H1 (cell line): ENCODE measurements at regions not wholly inside any gene's neighbourhood (a gene's known extent, or its start where the extent isn't known, plus 50 kb on each side); places are given as distances from the start of the nearest gene placed in this dataset.

Experiments
- CBX5 ChIP-seq: fragments of 300-800, 300-1000 bp; sonication (generic); IDR thresholded peaks from 2 replicates; pipeline ENCODE4 v1.7.1; 2016; ENCODE audit warnings: antibody characterized with exemption, low read length, low read depth
- CHD7 ChIP-seq: fragments of 300-600 bp; sonication (generic); IDR thresholded peaks from 2 replicates; pipeline ENCODE4 v1.7.1; 2012; ENCODE audit warnings: low read length, moderate library complexity, mild to moderate bottlenecking, inconsistent platforms; ENCODE audit not compliant: insufficient replicate concordance
- NANOG ChIP-seq: IDR thresholded peaks from 2 replicates; pipeline ENCODE4 v1.6.1; 2011; ENCODE audit warnings: low read length, low read depth, mild to moderate bottlenecking, inconsistent platforms; ENCODE audit not compliant: insufficient read depth, poor library complexity, severe bottlenecking
- SIRT6 ChIP-seq: IDR thresholded peaks from one replicate; pipeline ENCODE4 v1.7.1; 2012; ENCODE audit warnings: low read length, inconsistent platforms

- TF ChIP-seq CHD7 (no peak), CBX5 (no peak), NANOG (no peak), SIRT6 (no peak)
These were observed 126.9 kb downstream of the RPIA start (continued) for GRCh38 chr2:88818381-88818780.
